Mesenchymal stem cell (in vitro differentiated cells and primary cell): ENCODE measurements at regions not wholly inside any gene's neighbourhood (a gene's known extent, or its start where the extent isn't known, plus 50 kb on each side); places are given as distances from the start of the nearest gene placed in this dataset.

Experiments
- DNase-seq: peaks from one replicate; pipeline ENCODE4 v3.0.0-alpha.2; 2013
- H2AFZ ChIP-seq: one replicate; pipeline ENCODE4 v1.6.1; 2013; ENCODE audit warnings: low read depth, mild to moderate bottlenecking, control low read depth, inconsistent platforms, low read length, moderate library complexity
- H2AK5ac ChIP-seq: 2 replicates; pipeline ENCODE4 v1.6.1; 2013; ENCODE audit warnings: low read length, moderate library complexity, mild to moderate bottlenecking, inconsistent platforms; ENCODE audit not compliant: severe bottlenecking
- H2BK120ac ChIP-seq: one replicate; pipeline ENCODE4 v1.6.1; 2013; ENCODE audit warnings: low read depth, mild to moderate bottlenecking, inconsistent platforms, low read length, moderate library complexity
- H2BK12ac ChIP-seq, 2 experiments: one replicate each; pipeline ENCODE4 v1.6.1; 2013; ENCODE audit warnings: inconsistent platforms in 2 of 2, low read length in 2 of 2, mild to moderate bottlenecking in 2 of 2, moderate library complexity in 2 of 2, control low read depth in 1 of 2
- H2BK15ac ChIP-seq: one replicate; pipeline ENCODE4 v1.6.1; 2013; ENCODE audit warnings: mild to moderate bottlenecking, low read depth, inconsistent platforms; ENCODE audit not compliant: poor library complexity, severe bottlenecking
- H2BK5ac ChIP-seq: 2 replicates; pipeline ENCODE4 v1.6.1; 2013; ENCODE audit warnings: low read depth, mild to moderate bottlenecking, low read length, control low read depth, inconsistent platforms; ENCODE audit not compliant: poor library complexity, severe bottlenecking
- H3K14ac ChIP-seq, 2 experiments: one replicate each; pipeline ENCODE4 v1.6.1; 2013; ENCODE audit warnings: inconsistent platforms in 2 of 2, low read length in 2 of 2, control low read depth in 1 of 2, mild to moderate bottlenecking in 1 of 2, moderate library complexity in 1 of 2
- H3K18ac ChIP-seq, 2 experiments: one replicate each; pipeline ENCODE4 v1.6.1; 2013; ENCODE audit warnings: inconsistent platforms in 2 of 2, low read length in 2 of 2, control low read depth in 1 of 2, low read depth in 1 of 2, mild to moderate bottlenecking in 1 of 2
- H3K23ac ChIP-seq, 2 experiments: one replicate each; pipeline ENCODE4 v1.6.1; 2013; ENCODE audit warnings: inconsistent platforms in 2 of 2, low read length in 2 of 2, mild to moderate bottlenecking in 2 of 2, moderate library complexity in 2 of 2, control low read depth in 1 of 2
- H3K27ac ChIP-seq: 2 replicates; pipeline ENCODE4 v1.5.1; 2013; ENCODE audit warnings: mild to moderate bottlenecking, moderate library complexity, low read length, control low read depth, inconsistent platforms; ENCODE audit not compliant: poor library complexity, severe bottlenecking
- H3K27me3 ChIP-seq, 2 experiments: 2 replicates each; pipeline versions ENCODE4 v1.6.1 to v1.7.0; 2013; ENCODE audit warnings: low read length in 2 of 2, mild to moderate bottlenecking in 2 of 2, moderate library complexity in 2 of 2, control low read depth in 1 of 2, inconsistent platforms in 1 of 2; ENCODE audit not compliant: control insufficient read depth in 1 of 2, insufficient read depth in 1 of 2
- H3K36me3 ChIP-seq, 2 experiments: 2 replicates each; pipeline versions ENCODE4 v1.6.1 to v1.7.0; 2013; ENCODE audit warnings: low read length in 2 of 2, control low read depth in 1 of 2, inconsistent platforms in 1 of 2, low read depth in 1 of 2, mild to moderate bottlenecking in 1 of 2; ENCODE audit not compliant: insufficient read depth in 2 of 2, control insufficient read depth in 1 of 2
- H3K4ac ChIP-seq, 2 experiments: one replicate each; pipeline ENCODE4 v1.6.1; 2013; ENCODE audit warnings: inconsistent platforms in 2 of 2, low read length in 2 of 2, mild to moderate bottlenecking in 2 of 2, moderate library complexity in 2 of 2, control low read depth in 1 of 2, low read depth in 1 of 2
- H3K4me1 ChIP-seq: 2 replicates; pipeline ENCODE4 v1.6.1; 2013; ENCODE audit warnings: low read depth, low read length, control low read depth; ENCODE audit not compliant: control insufficient read depth, insufficient read depth
- H3K4me2 ChIP-seq: 2 replicates; pipeline ENCODE4 v1.6.1; 2013; ENCODE audit warnings: low read length, mild to moderate bottlenecking, inconsistent platforms; ENCODE audit not compliant: poor library complexity, severe bottlenecking
- H3K4me3 ChIP-seq, 2 experiments: 2 replicates each; pipeline versions ENCODE4 v1.5.1 to v1.7.0; 2013; ENCODE audit warnings: low read length in 2 of 2, mild to moderate bottlenecking in 2 of 2, control low read depth in 1 of 2, low read depth in 1 of 2; ENCODE audit not compliant: insufficient read depth in 1 of 2
- H3K79me1 ChIP-seq: replicated peaks from 2 replicates; pipeline ENCODE4 v1.6.1; 2013; ENCODE audit warnings: mild to moderate bottlenecking, control low read depth, low read length, inconsistent platforms; ENCODE audit not compliant: poor library complexity, severe bottlenecking
- H3K9ac ChIP-seq: 2 replicates; pipeline ENCODE4 v1.7.0; 2013; ENCODE audit warnings: mild to moderate bottlenecking, low read length, moderate library complexity
- H3K9me3 ChIP-seq: 2 replicates; pipeline ENCODE4 v1.7.0; 2013; ENCODE audit warnings: mild to moderate bottlenecking, low read length; ENCODE audit not compliant: control insufficient read depth
- H4K8ac ChIP-seq: one replicate; pipeline ENCODE4 v1.6.1; 2013; ENCODE audit warnings: inconsistent platforms, mild to moderate bottlenecking, low read length, moderate library complexity
- H4K91ac ChIP-seq: one replicate; pipeline ENCODE4 v1.6.1; 2013; ENCODE audit warnings: mild to moderate bottlenecking, low read length, inconsistent platforms
- WGBS: methylation state at CpG from one replicate; pipeline ENCODE4 v1.1.7; 2013; ENCODE audit warnings: mixed read lengths; 5-methylcytosine and 5-hydroxymethylcytosine counted together

DNA sequence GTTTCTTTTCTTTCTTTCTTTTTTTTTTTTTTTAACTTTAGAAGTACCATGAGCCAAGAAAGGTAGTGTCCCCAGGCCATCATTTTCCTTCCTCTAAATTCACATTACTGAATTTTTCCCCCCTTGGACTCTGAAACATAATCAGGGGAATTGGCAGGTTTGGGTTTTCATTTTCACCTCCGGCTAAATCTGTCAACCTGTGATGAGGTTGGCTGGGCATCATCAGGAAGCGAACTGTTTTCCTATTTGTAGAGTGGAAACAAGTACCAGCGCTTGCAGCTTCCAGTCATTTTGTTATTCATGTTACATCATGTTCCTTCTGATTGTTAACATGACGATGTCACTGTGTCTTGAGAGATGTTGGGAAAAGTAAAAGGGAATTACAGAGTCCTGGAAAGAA is 641.9 kb upstream of the RBFOX1 start:
- no peaks in the 10 kb centered on the region for H3K36me3 ChIP-seq
- DNase-seq, result no peak
- H2BK5ac ChIP-seq, result no peak overlapping the region
- H3K23ac ChIP-seq, result no peak overlapping the region
- H3K4me2 ChIP-seq, result no peak overlapping the region
- no peaks in the 10 kb centered on the region for H3K27me3 ChIP-seq
- no peak overlapping the region for H4K8ac ChIP-seq
- no peak overlapping the region for H2AFZ ChIP-seq
- no peak overlapping the region for H2BK15ac ChIP-seq
- H2BK12ac ChIP-seq, result no peak overlapping the region
- no peak overlapping the region for H3K4me3 ChIP-seq
- no peaks in the 10 kb centered on the region for H3K79me1 ChIP-seq
- peaks cover 8% of the 10 kb centered on the region for H3K9me3 ChIP-seq
- no peak overlapping the region for H3K4ac ChIP-seq
- no peak overlapping the region for H3K9ac ChIP-seq
- H3K14ac ChIP-seq, result no peak overlapping the region
- H2BK120ac ChIP-seq, result no peak overlapping the region
- H4K91ac ChIP-seq, result no peak overlapping the region
- H3K27ac ChIP-seq, result no peak overlapping the region
- H3K4me1 ChIP-seq, result no peaks in the 10 kb centered on the region
- WGBS, result 75% methylated on average over 4 of the region's 4 CpGs
- H2AK5ac ChIP-seq, result no peak overlapping the region
- no peak overlapping the region for H3K18ac ChIP-seq

DNA sequence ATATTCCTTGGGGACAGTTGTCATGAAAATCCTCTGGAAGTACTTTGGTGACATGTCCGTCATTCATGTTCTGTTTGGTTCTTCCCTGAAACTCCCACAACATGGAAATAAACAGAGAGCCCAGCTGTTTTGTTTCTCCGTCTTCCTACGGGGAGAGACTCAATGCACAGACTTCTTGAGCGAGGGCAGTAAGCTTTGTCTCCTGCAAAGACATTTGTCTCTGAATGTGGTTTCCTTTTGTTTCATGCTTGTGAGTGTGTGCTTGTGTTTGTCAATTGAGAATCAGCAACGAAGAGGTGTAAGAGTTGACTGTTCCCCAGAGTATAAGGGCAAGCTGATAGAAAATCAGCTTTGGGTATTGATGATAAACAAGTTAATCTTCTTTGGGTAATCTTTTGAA is 643.0 kb upstream of the RBFOX1 start:
- Histone ChIP-seq H3K23ac (no peak overlapping the region), H3K27me3 (no peaks in the 10 kb centered on the region), H3K4me2 (no peak overlapping the region), H2BK15ac (no peak overlapping the region), H3K36me3 (no peaks in the 10 kb centered on the region), H3K18ac (no peak overlapping the region), H3K79me1 (no peaks in the 10 kb centered on the region), H2BK12ac (no peak overlapping the region), H3K9me3 (peaks cover 8% of the 10 kb centered on the region), H2AK5ac (no peak overlapping the region), H3K27ac (no peak overlapping the region), H3K4me3 (no peak overlapping the region), H3K4me1 (no peaks in the 10 kb centered on the region), H3K4ac (no peak overlapping the region), H4K91ac (no peak overlapping the region), H2BK5ac (no peak overlapping the region), H2BK120ac (no peak overlapping the region), H4K8ac (no peak overlapping the region), H3K9ac (no peak overlapping the region), H2AFZ (no peak overlapping the region), H3K14ac (no peak overlapping the region)
- 37% methylated on average over 5 of the region's 5 CpGs for WGBS
- DNase-seq, result no peak

DNA sequence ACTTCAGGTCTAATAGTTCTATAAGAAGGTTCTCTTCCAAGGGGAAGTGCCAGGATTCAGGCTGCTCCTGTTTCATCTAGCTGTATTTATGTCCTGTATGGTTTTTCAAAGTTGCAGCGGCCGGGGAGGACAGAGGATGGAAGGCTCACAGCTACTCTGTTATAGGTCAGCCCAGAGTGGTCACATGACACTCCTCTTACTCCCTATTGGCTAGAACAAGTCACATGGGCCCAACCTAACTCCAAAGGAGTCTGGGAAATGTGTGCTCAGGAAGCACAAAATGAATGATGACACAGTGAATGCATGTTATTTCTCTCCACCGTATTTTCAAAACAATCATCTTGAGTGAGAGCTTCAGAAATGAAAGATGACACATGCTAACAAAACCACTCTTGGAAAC is 645.1 kb upstream of the RBFOX1 start:
- H3K27me3 ChIP-seq, result no peaks in the 10 kb centered on the region
- no peak overlapping the region for H2BK15ac ChIP-seq
- H3K4me2 ChIP-seq, result no peak overlapping the region
- no peaks in the 10 kb centered on the region for H3K9me3 ChIP-seq
- H3K4me1 ChIP-seq, result no peaks in the 10 kb centered on the region
- H3K9ac ChIP-seq, result no peak overlapping the region
- H4K8ac ChIP-seq, result no peak overlapping the region
- H3K18ac ChIP-seq, result no peak overlapping the region
- no peak overlapping the region for H4K91ac ChIP-seq
- H2AK5ac ChIP-seq, result no peak overlapping the region
- no peak overlapping the region for H2BK5ac ChIP-seq
- no peaks in the 10 kb centered on the region for H3K36me3 ChIP-seq
- H3K23ac ChIP-seq, result no peak overlapping the region
- no peak overlapping the region for H2AFZ ChIP-seq
- no peak overlapping the region for H2BK12ac ChIP-seq
- DNase-seq, result no peak
- H3K79me1 ChIP-seq, result no peaks in the 10 kb centered on the region
- H2BK120ac ChIP-seq, result no peak overlapping the region
- no peak overlapping the region for H3K27ac ChIP-seq
- no peak overlapping the region for H3K14ac ChIP-seq
- H3K4ac ChIP-seq, result no peak overlapping the region
- 90% methylated on average over 3 of the region's 3 CpGs for WGBS
- no peak overlapping the region for H3K4me3 ChIP-seq

DNA sequence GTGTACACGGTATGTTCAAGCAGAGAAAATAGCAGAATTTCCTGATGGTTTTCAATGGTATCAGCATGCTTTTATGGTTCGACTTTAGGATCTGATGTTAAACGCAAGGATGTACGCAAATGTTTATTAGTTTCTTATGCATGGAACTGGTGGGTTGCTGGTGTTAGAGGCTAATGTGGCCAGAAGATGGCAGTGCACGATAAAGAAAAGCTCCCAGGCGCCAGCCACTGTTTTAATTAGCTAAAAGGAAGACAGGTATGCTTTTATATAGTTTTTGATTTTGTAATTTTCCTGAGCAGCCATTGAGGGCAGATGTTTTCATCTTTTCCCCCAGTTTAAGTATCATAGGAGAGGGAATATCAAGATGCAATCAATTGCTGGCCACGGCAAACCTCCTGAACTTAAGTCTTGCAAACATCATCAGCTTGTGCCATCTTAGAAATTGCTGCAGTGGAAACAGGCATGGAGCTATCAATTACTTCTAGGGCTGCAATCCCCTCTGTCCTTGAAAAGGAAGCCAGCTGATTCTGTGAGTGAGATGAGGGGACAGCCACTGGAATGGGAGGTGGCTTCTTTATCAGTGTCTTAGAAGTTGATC is 648.5 kb upstream of the RBFOX1 start:
- no peak overlapping the region for H2AK5ac ChIP-seq
- 15% methylated on average over 7 of the region's 7 CpGs for WGBS

More for the DNA sequence above, 648.5 kb upstream of the RBFOX1 start:
- H2BK12ac ChIP-seq, result no peak overlapping the region
- no peak overlapping the region for H4K8ac ChIP-seq
- no peak overlapping the region for H3K14ac ChIP-seq
- DNase-seq, result no peak
- H3K27ac ChIP-seq, result no peak overlapping the region
- H3K79me1 ChIP-seq, result no peaks in the 10 kb centered on the region
- no peaks in the 10 kb centered on the region for H3K9me3 ChIP-seq
- H3K9ac ChIP-seq, result no peak overlapping the region
- H3K18ac ChIP-seq, result no peak overlapping the region
- H3K4ac ChIP-seq, result no peak overlapping the region
- H3K36me3 ChIP-seq, result no peaks in the 10 kb centered on the region
- no peaks in the 10 kb centered on the region for H3K27me3 ChIP-seq
- H2AFZ ChIP-seq, result no peak overlapping the region
- no peak overlapping the region for H2BK15ac ChIP-seq
- H4K91ac ChIP-seq, result no peak overlapping the region
- H3K4me1 ChIP-seq, result no peaks in the 10 kb centered on the region
- no peak overlapping the region for H3K4me3 ChIP-seq
- H3K4me2 ChIP-seq, result no peak overlapping the region
- H2BK120ac ChIP-seq, result no peak overlapping the region
- no peak overlapping the region for H3K23ac ChIP-seq
- no peak overlapping the region for H2BK5ac ChIP-seq
